K562 (cell line): ENCODE measurements at regions not wholly inside any gene's neighbourhood (a gene's known extent, or its start where the extent isn't known, plus 50 kb on each side); places are given as distances from the start of the nearest gene placed in this dataset.

Source experiments
- BRF2 ChIP-seq: IDR thresholded peaks from 3 replicates; pipeline ENCODE4 v1.6.1; 2011; ENCODE audit warnings: borderline replicate concordance, mild to moderate bottlenecking; ENCODE audit not compliant: insufficient read length, insufficient read depth
- ELF4 ChIP-seq: fragments of 450-650 bp; formaldehyde crosslinking; IDR thresholded peaks from 2 replicates; pipeline ENCODE4 v1.4.0; 2022; ENCODE audit warnings: missing genetic modification characterization
- EP400 ChIP-seq: fragments of 450-650 bp; IDR thresholded peaks from 2 replicates; pipeline ENCODE4 v1.6.1; 2017; ENCODE audit warnings: antibody characterized with exemption, mild to moderate bottlenecking, moderate library complexity
- FIP1L1 ChIP-seq: fragments of 200-400 bp; formaldehyde crosslinking; IDR thresholded peaks from 2 replicates; pipeline ENCODE4 v1.6.1; 2018; ENCODE audit warnings: mild to moderate bottlenecking, low read depth, low read length; ENCODE audit not compliant: poor library complexity, severe bottlenecking
- KHSRP ChIP-seq: fragments of 450-650 bp; IDR thresholded peaks from 2 replicates; pipeline ENCODE4 v1.6.1; 2017
- MTA1 ChIP-seq: fragments of 450-650 bp; IDR thresholded peaks from 2 replicates; pipeline ENCODE4 v1.6.1; 2017; ENCODE audit warnings: borderline replicate concordance
- MXI1 ChIP-seq: IDR thresholded peaks from 2 replicates; pipeline ENCODE4 v1.6.1; 2011; ENCODE audit warnings: low read depth, mild to moderate bottlenecking, improper control_type of control experiment, low read length
- NFXL1 ChIP-seq: fragments of 450-650 bp; formaldehyde crosslinking; IDR thresholded peaks from 2 replicates; pipeline ENCODE4 v1.4.0; 2021; ENCODE audit warnings: mild to moderate bottlenecking
- POLR2A ChIP-seq: fragments of 450-650 bp; conservative IDR thresholded peaks from 2 replicates; pipeline ENCODE4 v1.6.1; 2016
- PYGO2 ChIP-seq: fragments of 450-650 bp; IDR thresholded peaks from 2 replicates; pipeline ENCODE4 v1.6.1; 2016; ENCODE audit warnings: mild to moderate bottlenecking, missing genetic modification characterization, moderate library complexity, missing compliant biosample characterization
- TCF7L2 ChIP-seq: fragments of 150-350 bp; IDR thresholded peaks from 2 replicates; pipeline ENCODE4 v1.6.1; 2016; ENCODE audit warnings: low read depth, mild to moderate bottlenecking, low read length, moderate library complexity
- TRIM24 ChIP-seq, 2 experiments: fragments of 450-650 bp; IDR thresholded peaks; 2 replicates each; pipeline ENCODE4 v1.6.1; 2016
- VEZF1 ChIP-seq: fragments of 200-800 bp; sonication (Bioruptor generic); IDR thresholded peaks from 2 replicates; pipeline ENCODE4 v1.6.1; 2017; ENCODE audit warnings: missing genetic modification characterization, missing compliant biosample characterization
- ZEB2 ChIP-seq: fragments of 450-650 bp; IDR thresholded peaks from 2 replicates; pipeline ENCODE4 v1.6.1; 2016
- ZFP30 ChIP-seq: fragments of 250-450 bp; sonication (Bioruptor Pico); IDR thresholded peaks from 2 replicates; pipeline ENCODE4 v1.8.0; 2022; ENCODE audit warnings: moderate library complexity, mild to moderate bottlenecking, inconsistent platforms, borderline replicate concordance
- ZNF354B ChIP-seq: fragments of 250-450 bp; sonication (Bioruptor Pico); IDR thresholded peaks from 2 replicates; pipeline ENCODE4 v1.4.0; 2020
- ZNF592 ChIP-seq: fragments of 450-650 bp; IDR thresholded peaks from 2 replicates; pipeline ENCODE4 v1.6.1; 2017; ENCODE audit warnings: antibody characterized with exemption, mild to moderate bottlenecking
- ZNF639 ChIP-seq, 2 experiments: fragments of 200-800 bp in 1 of 2; sonication (Bioruptor generic) in 1 of 2; sonication (generic) in 1 of 2; formaldehyde crosslinking in 1 of 2; IDR thresholded peaks in 1 of 2; conservative IDR thresholded peaks in 1 of 2; 2 replicates each; pipeline versions ENCODE4 v1.5.0 to v1.6.1; 2016 to 2020; ENCODE audit warnings: missing compliant biosample characterization in 1 of 2, missing genetic modification characterization in 1 of 2, missing genetic modification reagents in 1 of 2
- ZNF764 ChIP-seq: fragments of 250-450 bp; sonication (Bioruptor Pico); IDR thresholded peaks from 2 replicates; pipeline ENCODE4 v1.4.0; 2020; ENCODE audit warnings: low read depth, mild to moderate bottlenecking, moderate library complexity

GRCh38 chr9:88874391-88874790, 116.9 kb upstream of the S1PR3 start (continued):
- no peak for TF ChIP-seq ZNF592
- TF ChIP-seq TRIM24 (IDR thresholded peaks at IDR 0.05): no peak
- TF ChIP-seq ZNF764 (CRISPR knock-in tag): no peak
- TF ChIP-seq ZEB2: no peak
- no peak for TF ChIP-seq TCF7L2
- TF ChIP-seq ELF4: no peak
- no peak for TF ChIP-seq NFXL1
- TF ChIP-seq VEZF1 (CRISPR knock-in tag): no peak
- no peak for TF ChIP-seq PYGO2
- no peak for TF ChIP-seq EP400
- no peak for TF ChIP-seq ZNF354B (CRISPR knock-in tag)
- no peak for TF ChIP-seq POLR2A
- TF ChIP-seq BRF2: no peak
- TF ChIP-seq ZFP30: no peak
- no peak for TF ChIP-seq FIP1L1
- no peak for TF ChIP-seq ZNF639 (CRISPR knock-in tag; conservative IDR thresholded peaks at IDR 0.05 in 1 of 2, IDR thresholded peaks at IDR 0.05 in 1 of 2)
- no peak for TF ChIP-seq MXI1
- no peak for TF ChIP-seq KHSRP
- no peak for TF ChIP-seq MTA1
